H1 (cell line): ENCODE measurements at regions not wholly inside any gene's neighbourhood (a gene's known extent, or its start where the extent isn't known, plus 50 kb on each side); places are given as distances from the start of the nearest gene placed in this dataset.

Experiments used
- TF ChIP-seq, protein P1 (sequence below): IDR thresholded peaks from 2 replicates; pipeline ENCODE4 v1.6.1; 2011; ENCODE audit warnings: low read length, improper control_type of control experiment

- TF ChIP-seq, protein P1, sequence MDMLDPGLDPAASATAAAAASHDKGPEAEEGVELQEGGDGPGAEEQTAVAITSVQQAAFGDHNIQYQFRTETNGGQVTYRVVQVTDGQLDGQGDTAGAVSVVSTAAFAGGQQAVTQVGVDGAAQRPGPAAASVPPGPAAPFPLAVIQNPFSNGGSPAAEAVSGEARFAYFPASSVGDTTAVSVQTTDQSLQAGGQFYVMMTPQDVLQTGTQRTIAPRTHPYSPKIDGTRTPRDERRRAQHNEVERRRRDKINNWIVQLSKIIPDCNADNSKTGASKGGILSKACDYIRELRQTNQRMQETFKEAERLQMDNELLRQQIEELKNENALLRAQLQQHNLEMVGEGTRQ, result no peak
Observed at GRCh38 chr15:62868507-62868906, 174.0 kb upstream of the TPM1 start (continued).
